Karpas-422 (cell line): ENCODE measurements at regions not wholly inside any gene's neighbourhood (a gene's known extent, or its start where the extent isn't known, plus 50 kb on each side); places are given as distances from the start of the nearest gene placed in this dataset.
"Not testable (repeated sequence)": the region's sequence is repeated elsewhere in the genome, so short reads cannot be mapped to it uniquely, and the experiment has no call there.

ENCODE experiments used
- DNase-seq: peaks from one replicate; pipeline ENCODE4 v3.0.0-alpha.2; 2015
- H2AFZ ChIP-seq: fragments of 200-600 bp; sonication (generic); 2 replicates; pipeline ENCODE4 v1.6.1; 2014; ENCODE audit warnings: antibody characterized with exemption, low read length, mixed read lengths
- H3K27ac ChIP-seq: fragments of 200-600 bp; sonication (generic); 2 replicates; pipeline ENCODE4 v1.5.1; 2014; ENCODE audit warnings: mild to moderate bottlenecking, low read length, moderate library complexity
- H3K27me3 ChIP-seq: fragments of 200-600 bp; sonication (generic); 2 replicates; pipeline ENCODE4 v1.6.1; 2014; ENCODE audit warnings: low read length, mixed read lengths
- H3K36me3 ChIP-seq: fragments of 200-600 bp; sonication (generic); 2 replicates; pipeline ENCODE4 v1.6.1; 2014; ENCODE audit warnings: low read length, mixed read lengths; ENCODE audit not compliant: insufficient read depth
- H3K4me1 ChIP-seq: fragments of 200-600 bp; sonication (generic); 2 replicates; pipeline ENCODE4 v1.6.1; 2014; ENCODE audit warnings: mild to moderate bottlenecking, low read length, mixed read lengths
- H3K4me2 ChIP-seq: fragments of 200-600 bp; sonication (generic); 2 replicates; pipeline ENCODE4 v1.6.1; 2014; ENCODE audit warnings: low read length, low read depth, mild to moderate bottlenecking; ENCODE audit not compliant: poor library complexity, severe bottlenecking
- H3K4me3 ChIP-seq: fragments of 200-600 bp; sonication (generic); 2 replicates; pipeline ENCODE4 v1.5.1; 2014; ENCODE audit warnings: mild to moderate bottlenecking, antibody characterized with exemption, low read length, mixed read lengths
- H3K79me2 ChIP-seq: fragments of 200-600 bp; sonication (generic); 2 replicates; pipeline ENCODE4 v1.6.1; 2014; ENCODE audit warnings: mild to moderate bottlenecking, low read length, mixed read lengths
- H3K9ac ChIP-seq: fragments of 200-600 bp; sonication (generic); 2 replicates; pipeline ENCODE4 v1.6.0; 2014; ENCODE audit warnings: low read length
- H3K9me2 ChIP-seq: fragments of 200-600 bp; sonication (generic), shearing (Covaris generic); replicated peaks from 2 replicates; pipeline ENCODE4 v1.6.0; 2014; ENCODE audit warnings: mild to moderate bottlenecking, low read length, moderate library complexity; ENCODE audit not compliant: insufficient read depth
- H3K9me3 ChIP-seq: fragments of 300-700, 200-600 bp; sonication (generic); 2 replicates; pipeline ENCODE4 v1.6.1; 2014; ENCODE audit warnings: low read length, mixed read lengths
- H4K20me1 ChIP-seq: fragments of 200-600 bp; sonication (generic); 2 replicates; pipeline ENCODE4 v1.6.1; 2014; ENCODE audit warnings: mild to moderate bottlenecking, antibody characterized with exemption, low read length, low read depth; ENCODE audit not compliant: insufficient read depth

DNA sequence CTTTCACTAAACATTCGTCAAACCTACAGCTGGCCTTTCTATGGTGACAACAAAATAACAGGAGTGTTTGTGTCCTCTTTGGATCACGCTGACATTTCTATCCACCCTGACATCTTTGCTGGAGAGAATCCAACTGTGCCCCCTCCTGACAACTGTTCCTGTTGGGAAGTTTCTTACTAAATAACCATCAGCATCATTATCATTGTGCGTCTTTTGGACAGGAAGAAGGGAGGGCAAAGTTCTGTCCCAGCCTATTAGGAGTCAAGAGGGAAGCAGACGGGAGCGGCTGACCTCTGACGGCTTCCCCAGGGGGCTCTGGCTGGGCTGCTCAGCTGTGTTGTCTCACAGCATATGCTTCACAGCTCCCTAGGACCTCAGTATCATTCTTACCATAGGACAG lies 195.9 kb upstream of the SULF2 start:
- H3K27me3 ChIP-seq = no peaks in the 10 kb centered on the region
- no peak for DNase-seq
- H3K4me2 ChIP-seq = no peak overlapping the region
- no peaks in the 10 kb centered on the region for H3K9me3 ChIP-seq
- no peak overlapping the region for H3K4me3 ChIP-seq
- no peaks in the 10 kb centered on the region for H3K9me2 ChIP-seq
- H4K20me1 ChIP-seq = no peaks in the 10 kb centered on the region
- H3K79me2 ChIP-seq = no peaks in the 10 kb centered on the region
- H3K36me3 ChIP-seq = no peaks in the 10 kb centered on the region
- no peak overlapping the region for H3K27ac ChIP-seq
- H3K4me1 ChIP-seq = no peaks in the 10 kb centered on the region
- no peak overlapping the region for H3K9ac ChIP-seq
- no peak overlapping the region for H2AFZ ChIP-seq

DNA sequence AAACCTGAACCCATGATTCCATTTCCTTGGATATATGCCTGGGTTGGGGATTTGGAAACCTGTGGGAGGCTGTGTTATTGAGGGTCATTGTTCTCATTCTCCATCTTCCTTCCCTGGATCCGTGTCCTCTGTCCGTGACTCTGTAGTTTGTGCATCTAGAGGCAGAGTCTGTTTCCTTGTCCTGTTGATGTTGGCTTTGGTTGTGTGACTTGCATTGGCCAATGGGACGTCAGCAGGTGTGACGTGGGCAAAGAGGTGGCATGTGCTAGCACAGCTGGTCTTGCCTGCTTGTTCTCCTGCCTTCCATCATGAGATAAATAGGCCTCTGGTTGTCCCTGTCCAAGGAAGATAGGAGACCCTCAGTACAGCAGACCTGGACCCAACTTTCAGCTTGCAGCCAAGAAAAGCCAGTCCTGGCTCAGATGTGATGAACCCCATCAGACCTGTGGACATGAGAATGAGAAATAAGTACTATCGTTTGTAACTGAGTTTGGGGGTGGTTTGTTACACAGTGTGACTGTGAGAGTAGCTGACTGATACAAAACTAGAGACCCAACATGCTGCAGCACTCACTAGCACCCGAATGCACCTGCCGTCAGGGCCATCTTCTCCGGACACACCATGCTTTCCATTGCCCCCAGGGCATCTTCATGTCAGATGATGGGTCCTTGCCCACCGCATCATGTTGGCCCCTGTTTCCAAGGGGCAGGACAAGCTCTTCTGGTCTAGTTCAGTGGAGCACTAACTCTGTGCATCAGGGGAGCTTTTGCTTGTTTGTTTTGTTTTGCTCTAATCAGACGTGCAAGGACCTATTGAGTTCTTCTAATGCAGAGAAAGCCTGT lies 195.3 kb upstream of the SULF2 start:
- Histone ChIP-seq H3K27me3 (no peaks in the 10 kb centered on the region), H3K4me1 (no peaks in the 10 kb centered on the region), H3K9me2 (no peaks in the 10 kb centered on the region), H3K36me3 (no peaks in the 10 kb centered on the region), H3K9me3 (no peaks in the 10 kb centered on the region), H3K79me2 (no peaks in the 10 kb centered on the region), H2AFZ (no peak overlapping the region), H3K4me2 (no peak overlapping the region), H3K27ac (no peak overlapping the region), H3K4me3 (no peak overlapping the region), H3K9ac (no peak overlapping the region), H4K20me1 (no peaks in the 10 kb centered on the region)
- DNase-seq = no peak

DNA sequence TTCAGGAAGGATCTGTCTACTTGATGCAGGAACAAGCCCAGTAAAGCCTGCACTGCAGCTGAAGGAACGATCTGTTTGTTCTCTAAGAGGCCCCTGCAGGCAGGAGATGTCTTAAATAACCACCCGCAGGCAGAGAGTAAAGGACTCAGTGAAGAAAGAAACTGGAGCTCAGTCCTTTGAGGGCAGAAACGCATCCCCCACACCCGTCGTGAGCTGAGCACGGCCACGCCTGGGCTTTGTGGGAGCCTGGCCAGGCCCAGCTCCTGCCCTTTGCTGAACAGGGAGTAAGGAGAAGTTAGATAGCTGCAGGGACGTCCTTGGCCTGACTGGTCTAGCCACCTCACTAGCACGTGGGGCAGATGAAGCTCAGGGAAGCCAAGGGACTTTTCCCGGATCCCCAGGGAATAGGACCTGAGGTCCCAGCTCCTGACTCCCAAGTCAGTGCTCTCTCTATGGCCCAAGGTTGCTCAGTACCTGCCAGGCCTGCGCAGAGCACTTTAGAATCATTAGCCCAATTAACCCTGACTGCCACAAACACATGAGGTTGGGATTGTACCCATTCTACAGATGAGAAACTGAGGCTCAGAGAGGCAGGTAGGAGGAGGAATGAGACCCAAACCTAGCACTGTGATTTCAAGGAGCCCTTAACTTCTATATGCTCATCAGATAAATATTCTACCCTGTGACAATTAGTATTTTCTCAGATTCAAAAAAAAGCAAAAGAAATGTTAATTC lies 194.2 kb upstream of the SULF2 start:
- H4K20me1 ChIP-seq, H3K36me3 ChIP-seq, H3K27me3 ChIP-seq, DNase-seq, H3K9me3 ChIP-seq, H3K9ac ChIP-seq, H3K27ac ChIP-seq, H2AFZ ChIP-seq, H3K4me2 ChIP-seq, H3K4me3 ChIP-seq, H3K4me1 ChIP-seq, H3K9me2 ChIP-seq, H3K79me2 ChIP-seq: not testable (repeated sequence)

DNA sequence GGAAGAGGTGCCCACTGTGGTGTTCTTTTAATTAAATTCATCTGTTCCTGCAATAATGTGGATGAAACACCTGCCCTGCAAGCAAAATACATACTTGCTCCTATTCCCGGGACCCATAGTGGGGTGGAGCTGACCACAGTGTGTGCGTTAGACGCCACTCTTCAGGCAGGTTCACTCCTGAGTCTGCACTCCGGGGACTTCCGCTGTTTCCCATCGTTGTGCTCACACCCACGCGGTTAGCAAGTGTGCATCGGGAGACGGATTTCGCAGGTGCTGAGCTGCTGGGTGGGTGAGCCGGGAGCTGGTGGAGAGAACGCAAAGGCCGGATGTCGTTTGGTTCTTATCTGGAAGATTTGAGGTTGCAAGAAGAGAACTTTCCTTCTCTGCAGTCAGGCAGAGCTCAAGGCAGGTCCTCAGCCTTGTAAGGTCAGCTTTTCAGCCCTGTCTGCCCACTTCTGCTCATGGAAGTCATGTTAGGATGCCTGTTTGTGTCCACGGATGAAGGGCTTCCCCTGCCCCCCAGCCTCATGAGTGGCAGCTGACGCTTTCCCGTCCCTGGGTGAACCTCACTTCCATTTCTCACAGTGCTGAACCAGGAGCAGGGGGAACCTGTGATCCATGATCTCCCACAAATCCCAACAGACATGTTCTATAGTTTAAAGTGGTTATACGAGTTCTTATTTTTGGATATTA lies 193.3 kb upstream of the SULF2 start:
- not testable (repeated sequence) for H4K20me1 ChIP-seq, H3K9ac ChIP-seq, H3K27ac ChIP-seq, H2AFZ ChIP-seq, H3K27me3 ChIP-seq, H3K4me1 ChIP-seq, H3K9me3 ChIP-seq, H3K4me3 ChIP-seq, H3K9me2 ChIP-seq, DNase-seq, H3K79me2 ChIP-seq, H3K36me3 ChIP-seq, H3K4me2 ChIP-seq

DNA sequence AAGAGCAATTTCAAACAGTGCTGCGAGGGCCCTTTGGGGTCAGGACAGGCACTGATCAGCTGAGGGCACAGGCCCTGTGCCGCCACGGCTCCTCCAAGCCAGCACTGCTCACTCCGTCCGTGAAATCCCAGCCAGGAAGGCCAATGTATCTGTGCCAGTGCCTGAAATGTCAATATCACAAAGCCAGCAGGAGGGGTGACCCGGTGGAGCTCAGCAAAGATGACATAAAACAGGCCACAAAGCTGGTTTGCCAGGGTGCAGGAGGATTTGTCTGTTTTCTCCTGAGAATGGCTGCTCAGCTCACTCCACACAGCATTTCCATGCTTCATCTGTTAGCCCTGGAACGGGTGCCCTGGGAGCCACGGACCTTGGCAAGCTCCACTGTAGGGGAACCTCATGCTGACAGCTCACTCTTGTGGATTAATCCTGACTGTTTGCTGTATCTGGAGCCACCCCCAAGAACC lies 192.5 kb upstream of the SULF2 start:
- not testable (repeated sequence) for H2AFZ ChIP-seq, H3K9me2 ChIP-seq, H3K27me3 ChIP-seq, H3K36me3 ChIP-seq, H3K9ac ChIP-seq, H3K9me3 ChIP-seq, H3K27ac ChIP-seq, DNase-seq, H3K4me3 ChIP-seq, H4K20me1 ChIP-seq, H3K4me1 ChIP-seq, H3K79me2 ChIP-seq, H3K4me2 ChIP-seq

DNA sequence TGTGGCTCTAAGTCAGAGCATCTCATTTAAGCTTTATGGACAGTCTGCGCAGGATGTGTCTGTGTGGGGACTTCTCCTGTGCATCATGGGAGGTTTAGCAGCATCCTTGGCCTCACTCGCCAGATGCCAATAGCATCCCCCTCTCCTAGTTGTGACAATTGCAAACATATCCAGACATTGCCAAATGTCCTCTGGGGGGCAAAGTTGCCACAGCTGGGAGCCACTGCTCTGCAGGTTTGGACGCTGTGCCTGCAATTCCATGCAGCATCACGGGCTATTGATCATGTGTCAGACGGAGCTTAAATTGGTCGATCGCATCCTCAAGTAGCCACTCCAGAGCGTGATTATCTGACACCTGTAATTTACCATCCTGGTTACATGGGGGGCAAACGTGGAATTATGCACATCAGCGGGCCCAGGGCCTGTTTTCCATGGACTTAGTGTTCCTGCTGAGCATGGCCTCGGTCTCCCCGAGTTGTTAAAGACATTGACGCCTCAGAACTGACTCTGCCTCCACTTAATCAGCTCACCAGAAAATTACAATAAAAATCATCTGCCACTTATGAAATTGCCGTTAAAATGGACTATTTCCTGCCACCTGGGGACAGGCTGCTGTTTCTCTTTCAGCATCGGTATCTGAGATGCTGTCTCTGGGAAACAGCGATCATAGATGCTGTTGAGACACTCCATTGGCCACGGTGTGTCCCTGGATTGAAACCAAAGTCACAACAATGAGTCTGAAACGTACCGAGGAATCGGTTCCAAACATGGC lies 191.9 kb upstream of the SULF2 start:
- H3K9ac ChIP-seq, H3K79me2 ChIP-seq, H3K27ac ChIP-seq, H4K20me1 ChIP-seq, H3K9me2 ChIP-seq, H3K36me3 ChIP-seq, H3K4me2 ChIP-seq, H3K4me3 ChIP-seq, H3K9me3 ChIP-seq, H2AFZ ChIP-seq, DNase-seq, H3K27me3 ChIP-seq, H3K4me1 ChIP-seq: not testable (repeated sequence)

DNA sequence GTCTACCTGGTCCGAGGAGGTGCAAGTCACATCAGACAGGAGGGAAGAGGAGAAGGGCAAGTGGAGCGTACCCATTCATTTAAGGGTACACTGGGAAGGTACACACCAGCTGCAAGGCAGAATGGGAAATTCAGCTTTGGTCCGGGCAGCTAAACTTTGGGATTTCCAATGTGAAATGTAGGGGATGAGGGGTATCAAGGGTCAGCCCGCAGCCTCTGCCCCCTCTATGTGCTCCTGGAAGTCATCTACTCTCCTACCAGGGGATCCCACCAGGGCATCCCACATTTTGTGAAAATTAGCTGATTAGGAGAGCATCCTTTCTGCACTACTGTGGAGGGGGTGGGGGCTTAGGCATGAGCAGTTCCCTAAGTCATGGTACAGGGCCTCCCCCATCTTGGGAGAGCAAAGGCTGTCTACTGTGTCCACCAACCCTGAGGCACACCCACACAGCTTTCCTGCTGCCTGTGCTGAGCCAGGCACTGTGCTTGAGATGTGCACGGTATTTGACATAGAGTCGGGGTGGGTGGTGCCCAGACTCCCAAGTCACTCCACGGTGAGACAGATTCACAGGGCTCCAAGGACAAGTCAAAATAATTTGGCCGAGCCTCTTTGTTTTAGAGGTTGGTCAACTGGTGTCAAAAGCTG lies 189.1 kb upstream of the SULF2 start:
- Histone ChIP-seq H3K27me3 (no peaks in the 10 kb centered on the region), H3K9me2 (no peaks in the 10 kb centered on the region), H3K4me2 (no peak overlapping the region), H3K36me3 (no peaks in the 10 kb centered on the region), H4K20me1 (no peaks in the 10 kb centered on the region), H3K4me3 (no peak overlapping the region), H2AFZ (no peak overlapping the region), H3K27ac (no peak overlapping the region), H3K9me3 (no peaks in the 10 kb centered on the region), H3K79me2 (no peaks in the 10 kb centered on the region), H3K9ac (no peak overlapping the region), H3K4me1 (peaks cover 3% of the 10 kb centered on the region; the same call in 1 of the 2 replicates)
- DNase-seq = no peak
